WI38 (cell line): ENCODE measurements at regions not wholly inside any gene's neighbourhood (a gene's known extent, or its start where the extent isn't known, plus 50 kb on each side); places are given as distances from the start of the nearest gene placed in this dataset.
A peak's percentile ranks its signal among the peaks of the same experiment; 100 is the strongest.

Experiments used
- H3K4me3 ChIP-seq: 2 replicates; pipeline ENCODE4 v1.5.1; 2011; ENCODE audit warnings: low read depth, mild to moderate bottlenecking, control low read depth, low read length
- TF ChIP-seq, protein P1 (sequence below): IDR thresholded peaks from 2 replicates; pipeline ENCODE4 v1.5.1; 2012; ENCODE audit warnings: low read depth, mild to moderate bottlenecking, control low read depth, low read length

DNA sequence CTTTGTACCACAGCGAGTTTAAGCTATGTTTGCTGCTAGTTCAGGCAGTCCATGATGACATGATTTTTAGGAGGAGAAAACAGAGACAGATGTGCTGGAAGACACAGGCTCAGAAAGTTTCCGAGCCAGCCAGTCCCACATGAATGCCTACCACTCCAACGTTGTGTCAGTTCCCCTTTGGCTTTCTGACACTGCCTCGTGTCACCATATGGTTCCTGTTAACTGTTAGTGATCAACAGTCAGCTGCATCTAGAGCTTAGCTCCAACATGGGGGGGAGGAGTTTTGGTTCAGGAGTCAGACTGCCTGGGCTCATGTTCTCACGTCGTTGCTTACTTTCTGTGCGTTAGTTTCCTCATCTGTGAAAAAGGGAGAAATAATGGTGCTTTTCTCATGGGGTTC lies 343.7 kb downstream of the MID1IP1 start:
- TF ChIP-seq, protein P1, sequence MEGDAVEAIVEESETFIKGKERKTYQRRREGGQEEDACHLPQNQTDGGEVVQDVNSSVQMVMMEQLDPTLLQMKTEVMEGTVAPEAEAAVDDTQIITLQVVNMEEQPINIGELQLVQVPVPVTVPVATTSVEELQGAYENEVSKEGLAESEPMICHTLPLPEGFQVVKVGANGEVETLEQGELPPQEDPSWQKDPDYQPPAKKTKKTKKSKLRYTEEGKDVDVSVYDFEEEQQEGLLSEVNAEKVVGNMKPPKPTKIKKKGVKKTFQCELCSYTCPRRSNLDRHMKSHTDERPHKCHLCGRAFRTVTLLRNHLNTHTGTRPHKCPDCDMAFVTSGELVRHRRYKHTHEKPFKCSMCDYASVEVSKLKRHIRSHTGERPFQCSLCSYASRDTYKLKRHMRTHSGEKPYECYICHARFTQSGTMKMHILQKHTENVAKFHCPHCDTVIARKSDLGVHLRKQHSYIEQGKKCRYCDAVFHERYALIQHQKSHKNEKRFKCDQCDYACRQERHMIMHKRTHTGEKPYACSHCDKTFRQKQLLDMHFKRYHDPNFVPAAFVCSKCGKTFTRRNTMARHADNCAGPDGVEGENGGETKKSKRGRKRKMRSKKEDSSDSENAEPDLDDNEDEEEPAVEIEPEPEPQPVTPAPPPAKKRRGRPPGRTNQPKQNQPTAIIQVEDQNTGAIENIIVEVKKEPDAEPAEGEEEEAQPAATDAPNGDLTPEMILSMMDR, result no peak
- H3K4me3 ChIP-seq, result no peak overlapping the region

- H3K4me3 ChIP-seq, result no peak overlapping the region
- TF ChIP-seq, protein P1, result no peak
These were observed 344.6 kb downstream of the MID1IP1 start for GRCh38 chrX:39145859-39146258.

DNA sequence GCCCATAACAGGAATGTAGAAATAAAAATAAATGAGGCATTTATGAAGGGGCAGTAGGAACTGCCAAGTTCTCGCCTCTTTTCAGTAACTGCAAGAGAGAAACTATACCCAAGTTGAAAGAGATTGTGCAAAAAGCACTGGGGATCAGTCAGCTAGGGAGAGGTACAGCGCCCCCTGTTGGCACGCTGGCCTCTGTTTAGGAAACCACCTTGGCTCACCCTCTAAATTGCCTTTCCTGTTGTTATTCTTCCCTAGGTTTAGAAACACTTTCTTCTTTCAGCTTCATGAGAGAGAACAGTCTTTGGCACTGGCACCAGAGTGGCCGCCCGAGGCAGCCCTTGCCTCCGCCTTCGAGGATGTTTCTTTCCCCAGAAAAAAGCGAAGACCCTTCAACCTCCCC lies 348.5 kb downstream of the MID1IP1 start:
- TF ChIP-seq, protein P1, result peak; percentile 64
- H3K4me3 ChIP-seq, result no peak overlapping the region

- TF ChIP-seq, protein P1, result no peak
- H3K4me3 ChIP-seq, result no peak overlapping the region
These were observed 349.0 kb downstream of the MID1IP1 start for GRCh38 chrX:39150220-39150619.

DNA sequence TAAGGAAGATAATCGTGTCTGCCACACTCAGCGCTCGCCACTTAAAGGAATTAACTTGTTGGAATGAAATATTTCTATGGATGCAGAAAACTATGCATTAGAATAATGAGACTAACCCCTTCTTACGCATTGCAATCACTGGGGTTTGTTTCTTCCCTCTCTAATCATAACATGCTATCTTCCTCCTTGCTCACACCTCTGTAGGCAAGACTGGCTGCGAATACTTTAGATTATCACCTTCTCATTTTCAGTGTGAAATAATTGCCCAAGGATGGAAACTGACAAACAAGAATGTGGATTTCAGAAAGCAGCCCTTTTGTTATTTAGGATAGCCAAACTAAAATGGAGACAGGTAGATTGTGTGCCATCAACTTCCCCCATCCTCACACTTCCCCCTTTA lies 349.4 kb downstream of the MID1IP1 start:
- TF ChIP-seq, protein P1, result no peak
- H3K4me3 ChIP-seq, result no peak overlapping the region

DNA sequence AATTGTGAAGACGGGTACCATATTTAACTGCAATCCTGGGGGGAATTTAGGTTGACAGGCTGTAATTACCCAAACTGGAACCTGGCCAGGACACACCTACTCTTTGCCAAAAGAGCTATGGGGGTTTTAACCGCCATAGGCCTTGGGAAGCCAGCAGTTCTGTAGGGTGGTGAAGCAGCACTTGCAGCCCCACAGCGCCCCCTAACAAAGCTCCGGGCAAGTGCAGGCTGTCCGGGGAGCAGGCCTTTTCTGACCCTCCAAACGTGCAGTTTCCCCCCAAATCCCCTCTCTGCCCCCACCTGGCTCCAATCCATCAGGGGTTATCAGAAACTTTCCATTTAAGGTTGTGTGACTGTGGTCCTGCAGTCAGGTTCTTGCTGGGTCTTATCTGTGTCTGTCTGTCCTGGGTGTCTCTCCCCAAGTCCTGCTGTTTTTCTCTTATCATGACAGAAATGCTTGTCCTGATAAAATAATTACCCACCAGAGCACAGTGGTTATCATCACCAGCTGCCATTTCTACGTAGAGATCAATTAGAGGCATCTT lies 350.9 kb downstream of the MID1IP1 start:
- H3K4me3 ChIP-seq, result no peak overlapping the region
- TF ChIP-seq, protein P1, result peak; percentile 54

DNA sequence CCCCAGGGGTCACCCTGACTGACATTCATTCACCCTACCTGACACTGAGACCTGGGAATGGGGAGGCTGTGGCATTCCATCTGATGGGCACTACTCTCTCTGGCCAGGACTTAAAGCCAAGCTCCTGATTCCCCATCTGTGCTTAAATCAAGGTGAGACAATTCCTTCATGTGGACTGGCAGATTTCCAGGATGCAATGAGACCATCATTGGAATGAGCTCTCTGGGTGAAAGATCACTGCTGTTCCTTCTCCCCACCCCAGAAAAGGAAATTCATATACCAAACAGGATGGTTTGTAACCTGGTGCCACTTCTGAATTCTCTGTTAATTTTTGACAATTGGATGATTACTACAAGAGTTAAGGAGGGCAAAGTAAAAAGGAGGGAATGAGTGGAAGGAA lies 354.8 kb downstream of the MID1IP1 start:
- TF ChIP-seq, protein P1, result no peak
- H3K4me3 ChIP-seq, result no peak overlapping the region
